GM19467 (cell line): ENCODE measurements at regions not wholly inside any gene's neighbourhood (a gene's known extent, or its start where the extent isn't known, plus 50 kb on each side); places are given as distances from the start of the nearest gene placed in this dataset.
"Not testable (repeated sequence)": the region's sequence is repeated elsewhere in the genome, so short reads cannot be mapped to it uniquely, and the experiment has no call there.

Experiments used
- ATAC-seq: cut with Tn5 transposase; IDR thresholded peaks from one replicate; pipeline ENCODE4 v1.9.1; 2021; ENCODE audit warnings: mild to moderate bottlenecking, moderate library complexity; ENCODE audit not compliant: unreplicated experiment

GRCh38 chr6:57860481-57861315, 543.3 kb downstream of the PRIM2 start:
- not testable (repeated sequence) for ATAC-seq

DNA sequence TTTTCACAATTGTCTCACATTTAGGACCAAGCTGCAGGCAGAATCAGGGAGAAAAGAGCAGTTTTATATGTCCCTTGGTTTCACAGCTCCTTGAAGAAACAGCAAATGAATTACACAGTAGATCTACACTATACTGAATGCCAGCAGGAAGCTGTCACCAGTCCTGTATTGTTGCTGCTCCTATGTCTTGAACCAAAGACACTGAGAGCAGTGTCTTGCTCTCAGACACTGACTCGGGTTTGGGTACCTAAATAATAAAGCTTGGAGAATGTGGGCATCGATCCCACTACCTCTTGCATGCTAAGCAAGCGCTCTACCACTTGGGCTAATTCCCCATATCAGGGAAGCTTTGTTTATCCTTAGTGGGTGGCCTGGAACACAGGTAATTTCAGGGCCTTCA, 552.7 kb downstream of the PRIM2 start:
- not testable (repeated sequence) for ATAC-seq

- ATAC-seq, result not testable (repeated sequence)
Observed at GRCh38 chr6:57873424-57873823, 556.0 kb downstream of the PRIM2 start.

GRCh38 chr6:57876659-57877058, 559.2 kb downstream of the PRIM2 start:
- ATAC-seq, result not testable (repeated sequence)

GRCh38 chr6:57877729-57878128, 560.3 kb downstream of the PRIM2 start:
- not testable (repeated sequence) for ATAC-seq

DNA sequence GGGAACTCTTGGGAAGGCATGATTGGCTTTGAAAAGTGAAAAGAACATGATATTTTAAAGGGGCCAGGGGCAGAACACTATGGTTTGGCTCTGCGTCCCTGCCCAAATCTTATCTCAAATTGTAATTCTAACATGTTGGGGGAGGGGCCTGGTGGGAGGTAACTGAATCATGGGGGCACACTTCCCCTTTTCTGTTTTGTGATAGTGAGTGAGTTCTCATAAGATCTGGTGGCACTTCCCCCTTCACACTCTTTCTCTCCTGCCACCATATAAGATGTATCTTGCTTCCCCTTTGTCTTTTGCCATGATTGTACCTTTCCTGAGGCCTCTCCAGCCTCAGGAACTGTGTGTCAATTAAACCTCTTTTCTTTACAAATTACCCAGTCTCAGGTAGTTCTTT, 561.4 kb downstream of the PRIM2 start:
- ATAC-seq, result not testable (repeated sequence)

- not testable (repeated sequence) for ATAC-seq
Observed at GRCh38 chr6:57898850-57899249, 581.4 kb downstream of the PRIM2 start.

- not testable (repeated sequence) for ATAC-seq
Observed at GRCh38 chr6:57900687-57901399, 583.4 kb downstream of the PRIM2 start.

GRCh38 chr6:57901445-57901844, 584.0 kb downstream of the PRIM2 start:
- ATAC-seq, result not testable (repeated sequence)

DNA sequence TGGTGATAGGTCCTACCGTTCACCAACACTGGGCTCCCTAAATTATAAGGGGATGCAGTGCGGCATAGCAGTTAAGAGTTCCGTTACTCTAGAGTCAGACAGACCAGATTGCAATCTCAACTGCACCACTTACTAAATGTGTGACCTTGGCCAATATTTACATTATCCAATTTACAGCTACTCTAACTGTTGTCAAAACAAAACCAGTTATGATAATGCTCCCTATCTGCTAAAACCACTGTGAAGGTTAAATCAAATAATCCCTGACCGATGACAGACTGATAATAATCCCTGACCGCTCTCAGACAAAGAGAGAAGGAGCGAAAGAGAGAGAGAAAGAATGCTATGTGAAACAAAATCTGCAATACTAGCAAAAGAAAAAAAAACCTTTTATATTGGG, 586.9 kb downstream of the PRIM2 start:
- not testable (repeated sequence) for ATAC-seq

GRCh38 chr6:57915300-57915699, 597.9 kb downstream of the PRIM2 start:
- not testable (repeated sequence) for ATAC-seq

GRCh38 chr6:57942966-57943365, 625.5 kb downstream of the PRIM2 start:
- ATAC-seq, result not testable (repeated sequence)

DNA sequence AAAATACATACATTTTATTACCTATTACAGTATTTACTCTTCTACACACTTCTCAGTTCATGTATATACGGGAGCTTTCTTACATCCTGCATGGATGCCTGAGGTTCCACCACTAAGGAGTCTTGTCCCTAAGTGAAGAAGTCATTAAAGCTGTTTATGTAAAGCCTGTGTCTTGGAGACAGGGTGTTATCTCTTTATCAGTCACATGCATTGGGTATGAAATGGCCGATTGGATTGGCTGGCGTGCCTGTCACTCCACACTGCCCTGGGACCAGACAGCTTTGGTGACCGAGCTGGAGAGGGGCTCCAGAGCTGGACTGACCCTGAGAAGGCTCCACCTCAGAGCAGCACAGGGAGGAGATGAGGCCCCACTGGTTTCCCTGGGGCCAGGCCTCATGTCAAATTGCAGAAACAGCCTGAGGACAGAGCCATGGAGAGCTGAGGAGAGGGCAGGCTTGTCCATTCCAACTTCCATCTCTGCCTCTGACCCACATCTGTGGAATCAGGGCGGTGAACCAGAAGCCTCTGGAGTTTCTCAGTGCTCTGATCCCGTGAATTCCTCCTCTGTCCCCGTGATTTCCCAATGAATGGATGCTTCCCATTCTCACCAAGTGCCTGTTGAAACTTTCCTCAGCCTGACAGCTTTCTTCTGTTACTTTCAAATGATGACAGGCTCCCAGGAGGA, 628.8 kb downstream of the PRIM2 start:
- ATAC-seq, result not testable (repeated sequence)

DNA sequence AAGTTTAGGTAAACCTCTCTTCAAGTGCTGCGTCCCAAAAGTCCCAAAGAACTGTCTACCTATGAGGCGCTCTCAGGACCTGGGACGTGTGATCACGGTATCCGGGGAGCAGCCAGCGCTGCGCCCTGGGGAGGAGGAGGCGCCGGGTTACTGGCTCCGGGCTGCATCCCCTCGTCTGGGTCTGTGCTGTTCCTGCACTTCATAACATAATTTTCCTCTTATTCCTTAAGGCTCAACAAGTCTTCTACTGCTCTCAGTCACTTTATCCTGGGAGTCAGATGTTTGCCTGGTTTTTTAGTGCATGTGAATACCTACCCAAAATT, 629.3 kb downstream of the PRIM2 start:
- not testable (repeated sequence) for ATAC-seq

- ATAC-seq, result not testable (repeated sequence)
Observed at GRCh38 chr6:57948481-57948880, 631.1 kb downstream of the PRIM2 start.

DNA sequence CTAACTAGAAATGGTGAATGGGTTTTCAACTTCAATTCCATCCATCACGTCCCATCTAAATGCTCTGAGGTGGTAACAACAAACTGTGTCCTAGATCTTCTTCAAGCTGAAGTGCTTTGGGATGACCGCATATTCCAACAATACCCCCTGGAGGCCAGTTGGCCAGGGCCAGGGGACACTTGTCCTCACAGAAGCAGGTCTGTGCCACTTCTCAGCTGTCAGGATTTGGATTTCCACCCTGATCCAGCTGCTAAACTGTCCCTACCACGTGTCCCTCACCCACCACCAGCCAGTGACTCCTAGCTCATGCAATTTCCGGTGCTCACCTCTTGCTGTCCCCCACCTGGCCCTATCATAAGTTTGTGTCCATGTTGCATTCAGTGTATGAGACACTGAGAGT, 633.0 kb downstream of the PRIM2 start:
- not testable (repeated sequence) for ATAC-seq

DNA sequence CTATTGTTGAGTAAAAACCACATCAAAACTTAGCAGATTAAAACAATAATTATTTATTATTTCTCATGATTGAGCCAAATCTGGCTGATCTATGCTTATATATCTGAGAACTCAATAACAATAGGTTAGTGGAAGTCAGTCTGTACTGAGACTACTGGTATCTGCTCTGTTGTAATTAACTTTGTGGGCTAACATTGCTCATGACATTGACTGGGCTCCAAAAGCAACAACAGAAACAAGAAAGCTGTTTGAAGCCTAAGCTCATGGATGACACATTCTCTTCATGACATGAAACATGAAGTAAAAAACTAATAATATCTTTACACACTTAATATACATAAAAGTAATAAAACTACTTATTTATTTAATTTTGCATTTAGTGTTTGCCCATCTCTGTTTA, 649.3 kb downstream of the PRIM2 start:
- ATAC-seq, result not testable (repeated sequence)

DNA sequence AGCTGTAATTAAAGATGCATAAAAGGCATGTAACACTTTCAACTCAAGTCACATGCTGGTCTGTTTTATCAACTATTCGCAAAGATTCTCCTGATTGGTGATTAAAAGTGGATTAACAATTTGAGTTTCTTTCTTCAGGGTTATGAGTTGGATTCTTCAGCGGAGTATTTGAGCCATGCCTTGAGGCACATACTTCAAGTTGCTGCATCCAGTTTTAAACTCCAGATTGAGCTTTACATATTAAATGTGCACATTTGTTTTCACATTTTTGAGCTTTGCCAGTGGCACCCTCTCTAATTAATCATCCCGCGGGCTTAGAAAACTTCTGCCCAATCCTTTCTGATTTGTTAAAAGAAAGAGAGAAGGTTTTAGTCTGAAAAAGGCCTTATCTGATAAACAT, 654.5 kb downstream of the PRIM2 start:
- ATAC-seq, result not testable (repeated sequence)

DNA sequence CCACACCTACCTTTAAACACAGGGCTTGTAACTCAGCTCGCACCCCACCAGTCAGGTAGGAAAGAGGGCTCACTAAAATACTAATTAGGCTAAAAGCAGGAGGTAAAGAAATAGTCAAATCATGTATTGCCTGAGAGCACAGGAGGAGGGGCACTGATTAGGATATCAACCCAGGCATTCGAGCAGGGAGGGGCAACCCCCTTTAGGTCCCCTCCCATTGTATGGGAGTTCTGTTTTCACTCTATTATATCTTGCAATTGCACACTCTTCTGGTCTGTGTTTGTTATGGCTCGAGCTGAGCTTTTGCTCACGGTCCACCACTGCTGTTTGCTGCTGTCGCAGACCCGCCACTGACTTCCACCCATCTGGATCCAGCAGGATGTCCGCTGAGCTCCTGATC, 657.2 kb downstream of the PRIM2 start:
- ATAC-seq, result no peak

DNA sequence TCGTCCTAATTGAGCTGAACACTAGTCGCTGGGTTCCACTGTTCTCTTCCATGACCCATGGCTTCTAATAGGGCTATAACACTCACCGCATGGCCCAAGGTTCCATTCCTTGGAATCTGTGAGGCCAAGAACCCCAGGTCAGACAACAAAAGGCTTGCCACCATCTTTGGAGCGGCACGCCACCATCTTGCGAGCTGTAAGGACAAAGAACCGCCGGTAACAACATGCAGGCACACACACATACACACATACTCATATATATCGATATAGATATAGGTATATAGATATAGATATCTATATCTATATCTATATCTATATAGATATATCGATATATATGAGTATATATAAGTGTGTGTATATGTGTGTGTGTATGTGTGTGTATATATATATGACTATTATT, 657.7 kb downstream of the PRIM2 start:
- not testable (repeated sequence) for ATAC-seq

DNA sequence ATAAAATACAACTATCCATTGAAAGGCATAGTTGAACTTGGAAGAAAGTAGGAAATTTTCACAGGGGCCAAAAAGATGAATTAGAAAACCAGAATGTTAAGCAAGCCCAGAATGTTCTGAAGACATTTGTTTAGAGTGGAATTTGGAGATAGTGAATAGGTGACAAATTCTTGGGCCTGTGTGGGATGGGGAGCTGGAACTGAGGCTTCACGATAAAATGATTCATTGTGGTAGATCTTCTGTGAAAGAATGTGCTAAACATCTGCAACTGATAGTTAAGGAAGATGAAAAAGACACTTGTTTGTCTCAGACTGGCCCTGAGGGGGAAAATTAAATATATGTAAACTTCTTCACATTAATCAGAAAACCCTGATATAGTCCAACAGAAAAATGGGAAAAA, 658.9 kb downstream of the PRIM2 start:
- not testable (repeated sequence) for ATAC-seq
